ENCODE measurements at regions not wholly inside any gene's neighbourhood (a gene's known extent, or its start where the extent isn't known, plus 50 kb on each side); places are given as distances from the start of the nearest gene placed in this dataset.

- TF ChIP-seq CTCF (IDR thresholded peaks at IDR 0.05) (no peak), POLR2AphosphoS5 (IDR thresholded peaks at IDR 0.05) (no peak)
Observed at GRCh38 chr13:80160110-80160509, 180.8 kb downstream of the SPRY2 start.
